Activated CD8-positive, alpha-beta memory T cell treated with anti-CD3 and anti-CD28 coated beads for 24 hours (primary cell): ENCODE measurements at regions not wholly inside any gene's neighbourhood (a gene's known extent, or its start where the extent isn't known, plus 50 kb on each side); places are given as distances from the start of the nearest gene placed in this dataset.

Experiments
- DNase-seq: peaks from one replicate; pipeline ENCODE4 v3.0.0-alpha.2; 2020

DNA sequence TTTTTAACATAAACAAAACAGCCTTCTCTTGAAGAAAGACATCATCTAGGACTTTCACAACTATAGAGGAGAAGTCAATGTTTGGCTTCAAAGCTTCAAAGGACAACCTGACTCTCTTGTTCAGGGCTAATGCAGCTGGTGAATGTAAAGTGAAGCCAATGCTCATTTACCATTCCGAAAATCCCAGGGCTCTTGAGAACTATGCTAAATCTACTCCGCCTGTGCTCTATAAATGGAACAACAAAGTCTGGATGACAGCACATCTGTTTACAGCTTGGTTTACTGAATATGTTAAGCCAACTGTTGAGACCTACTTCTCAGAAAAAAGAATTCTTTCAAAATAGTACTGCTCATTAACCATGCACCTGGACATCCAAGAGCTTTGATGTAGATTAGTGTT lies 259.8 kb upstream of the NR5A2 start:
- DNase-seq, result no peak

DNA sequence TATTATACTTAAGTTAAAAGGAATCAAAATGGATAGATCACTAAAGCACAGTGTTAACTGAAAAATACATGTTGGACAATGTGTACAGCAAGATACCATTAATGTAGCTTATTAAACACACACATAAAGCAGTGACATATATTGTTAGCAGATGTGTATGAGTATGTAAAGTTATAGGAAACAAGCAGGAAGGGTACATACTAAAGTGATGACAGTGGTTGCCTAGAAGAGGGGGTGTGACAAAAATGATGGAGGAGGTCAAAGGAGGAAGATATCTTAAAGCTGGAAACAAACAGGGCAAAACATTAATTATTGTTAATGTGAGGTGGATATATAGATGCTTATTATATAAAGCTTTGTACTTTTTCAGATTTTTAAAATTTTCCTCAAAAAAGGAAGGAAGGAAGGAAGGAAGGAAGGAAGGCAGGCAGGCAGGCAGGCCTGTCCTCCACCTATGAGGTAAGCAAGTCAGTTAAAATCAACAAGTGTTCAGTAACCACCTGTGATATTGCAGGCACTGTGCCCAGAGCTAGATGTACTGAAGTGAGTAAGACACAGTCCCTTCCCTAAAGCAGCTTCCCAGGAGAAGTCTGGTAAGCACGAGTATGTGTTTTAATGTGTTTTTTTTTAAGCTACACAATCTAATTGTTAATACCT lies 252.9 kb upstream of the NR5A2 start:
- no peak for DNase-seq

DNA sequence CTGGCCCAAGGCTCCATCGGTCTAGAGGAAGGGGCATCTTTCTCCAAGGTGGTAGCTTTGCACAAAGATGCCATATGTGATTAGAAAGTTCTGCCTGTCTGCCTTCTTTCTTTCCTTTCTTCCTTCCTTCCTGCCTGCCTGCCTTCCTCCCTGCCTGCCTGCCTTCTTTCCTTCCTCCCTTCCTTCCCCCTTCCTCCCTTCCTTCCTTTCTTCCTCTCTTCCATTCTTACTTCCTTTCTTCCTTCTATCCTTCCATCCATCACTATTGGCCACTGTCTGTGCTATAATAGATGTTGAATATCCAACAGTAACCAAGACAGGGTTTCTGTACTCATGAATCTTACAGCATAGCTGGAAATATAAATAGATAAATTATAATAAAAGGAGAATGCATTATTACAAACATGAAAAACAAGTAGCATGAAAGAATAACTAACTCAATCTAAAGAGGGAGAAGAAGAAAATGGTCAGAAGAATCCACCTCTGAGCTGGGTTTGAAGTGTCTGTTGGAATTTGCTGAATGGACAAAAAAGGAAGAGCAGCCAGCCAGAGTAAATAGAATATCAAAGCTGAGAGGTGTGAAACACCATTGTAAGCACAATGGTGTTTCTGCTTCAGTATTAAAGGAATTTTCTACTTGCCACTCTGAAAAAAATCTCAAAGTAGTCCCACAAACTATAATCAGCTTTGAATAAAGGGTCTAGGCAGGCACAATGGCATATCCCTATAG lies 250.6 kb upstream of the NR5A2 start:
- no peak for DNase-seq

DNA sequence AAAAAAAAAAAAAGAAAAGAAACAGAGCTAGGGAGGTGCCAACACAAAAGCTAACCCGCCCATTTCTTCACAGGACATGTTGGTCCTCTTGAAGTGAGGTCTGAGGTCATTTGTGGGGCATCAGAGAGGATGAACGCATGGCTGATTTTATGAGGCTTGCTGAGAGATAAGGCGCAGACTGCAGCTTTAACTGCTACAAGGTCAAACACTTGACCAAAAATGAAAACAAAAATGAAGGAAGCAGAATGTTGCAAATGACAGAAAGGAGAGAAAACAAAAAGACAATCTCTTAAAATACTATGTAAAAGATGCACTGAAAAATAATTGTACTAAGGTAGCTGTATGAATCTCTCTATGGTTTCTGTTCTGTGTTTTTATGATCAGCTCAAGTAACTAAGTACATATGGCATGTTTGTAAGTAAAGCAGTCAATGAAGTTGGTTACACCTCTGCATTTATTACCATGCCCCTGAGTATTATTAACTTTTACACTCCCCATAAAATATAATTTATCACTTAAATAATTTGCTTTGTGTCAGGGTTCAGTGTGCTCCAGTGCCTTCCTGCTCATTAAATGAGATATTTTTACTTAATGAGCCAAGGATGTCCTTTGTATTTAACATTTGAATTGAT lies 249.1 kb upstream of the NR5A2 start:
- no peak for DNase-seq

- no peak for DNase-seq
Measured at GRCh38 chr1:199780091-199780490, 247.4 kb upstream of the NR5A2 start.

DNA sequence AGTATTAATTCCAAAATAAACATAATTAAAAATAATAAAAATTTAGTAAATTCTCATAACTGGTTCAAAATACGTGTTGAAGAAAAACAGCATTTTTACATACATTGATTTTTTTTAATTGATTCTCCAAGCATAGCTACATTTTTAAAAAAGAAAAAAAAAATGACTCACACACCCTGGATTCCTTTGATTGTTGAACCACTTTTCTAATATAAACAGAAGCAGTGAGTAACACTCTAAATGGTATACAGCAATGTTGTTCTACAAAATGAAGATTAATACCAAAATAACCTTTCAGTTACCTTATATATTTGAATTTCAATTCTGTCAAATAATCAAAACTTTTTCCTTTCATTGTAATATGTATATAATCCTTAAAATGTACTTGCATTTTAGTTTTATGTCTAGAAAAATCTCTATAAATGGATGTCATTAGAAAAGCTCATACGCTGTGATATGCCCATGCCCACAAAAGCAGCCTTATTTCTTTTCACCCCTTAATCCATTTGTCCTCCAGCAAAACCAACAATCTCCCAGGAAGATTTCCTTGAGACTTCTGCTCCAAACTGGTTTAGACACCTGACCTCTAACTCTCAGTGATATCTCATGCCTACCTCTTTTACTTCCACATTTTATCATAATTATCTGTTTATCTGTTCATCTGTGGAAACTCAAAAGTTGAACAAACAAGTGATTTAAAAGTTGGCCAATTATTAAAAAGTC lies 246.4 kb upstream of the NR5A2 start:
- DNase-seq, result no peak

DNA sequence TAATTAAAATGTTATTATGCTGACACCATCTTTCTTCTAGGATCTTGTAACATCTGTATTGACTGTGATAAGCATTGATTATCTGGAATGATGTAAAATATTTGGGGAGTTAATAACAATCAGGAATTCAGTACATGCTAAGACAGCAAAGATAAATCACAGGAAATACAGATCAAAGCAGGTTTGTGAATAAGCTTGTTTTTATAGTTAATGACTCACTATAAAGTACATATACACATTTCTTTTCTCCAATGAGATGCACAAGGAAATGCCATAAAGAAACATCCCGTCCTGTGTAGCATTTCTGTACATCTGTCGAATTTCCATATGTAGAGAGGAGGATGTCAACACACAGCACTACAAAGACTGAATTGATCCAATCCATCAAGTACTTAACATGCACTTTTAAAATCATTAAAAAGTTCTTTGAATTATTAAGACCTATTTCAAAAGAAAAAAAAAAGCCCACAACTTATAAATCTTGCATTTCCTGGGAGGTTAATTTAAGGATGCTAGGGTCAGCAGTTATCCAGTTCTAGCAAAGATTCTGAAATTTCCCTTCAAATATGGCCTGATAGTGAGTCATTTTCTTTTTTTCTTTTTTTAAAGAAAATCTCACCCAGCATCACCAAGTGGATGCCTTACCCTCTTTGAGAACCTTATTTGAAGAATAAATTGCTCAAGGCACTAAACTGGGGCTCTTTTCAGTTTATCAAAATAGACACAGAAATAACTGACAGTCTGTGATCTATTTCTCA lies 243.2 kb upstream of the NR5A2 start:
- DNase-seq, result no peak

DNA sequence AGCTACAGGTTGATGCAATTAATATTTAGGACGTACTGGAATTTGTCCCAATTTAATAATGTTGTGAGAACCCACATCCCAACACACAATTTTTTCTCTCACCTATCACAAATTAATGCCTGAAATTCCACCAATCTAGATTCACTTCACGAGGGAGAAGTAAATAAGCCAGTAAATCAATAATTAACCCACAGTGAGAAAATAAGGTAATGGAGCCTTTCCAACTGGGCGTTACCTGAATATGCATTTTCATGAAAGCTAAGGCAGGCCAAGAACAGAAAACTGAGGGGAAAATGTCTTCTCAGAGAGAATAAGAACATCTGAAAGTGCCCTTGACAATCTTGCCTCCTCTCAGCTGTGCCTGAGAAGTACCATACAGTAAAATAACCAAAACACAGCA lies 240.8 kb upstream of the NR5A2 start:
- no peak for DNase-seq

DNA sequence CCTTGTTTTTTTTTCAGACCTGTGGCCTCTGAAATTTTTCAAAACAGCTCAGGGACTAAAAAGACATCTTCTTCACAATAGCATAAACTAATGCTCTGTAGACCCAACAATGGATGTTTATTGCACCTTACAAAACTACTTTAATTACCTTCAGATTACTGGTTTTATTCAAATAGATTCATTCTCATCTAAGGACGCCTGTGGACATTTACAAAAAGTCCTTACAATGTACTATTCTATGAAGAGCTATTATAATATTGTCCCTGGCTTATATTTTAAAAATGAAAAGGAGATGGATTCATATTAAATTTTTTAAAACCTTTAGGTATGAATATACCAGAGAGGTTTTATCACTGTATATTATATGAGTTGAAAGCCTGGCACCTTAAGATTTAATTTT lies 238.4 kb upstream of the NR5A2 start:
- DNase-seq, result no peak

DNA sequence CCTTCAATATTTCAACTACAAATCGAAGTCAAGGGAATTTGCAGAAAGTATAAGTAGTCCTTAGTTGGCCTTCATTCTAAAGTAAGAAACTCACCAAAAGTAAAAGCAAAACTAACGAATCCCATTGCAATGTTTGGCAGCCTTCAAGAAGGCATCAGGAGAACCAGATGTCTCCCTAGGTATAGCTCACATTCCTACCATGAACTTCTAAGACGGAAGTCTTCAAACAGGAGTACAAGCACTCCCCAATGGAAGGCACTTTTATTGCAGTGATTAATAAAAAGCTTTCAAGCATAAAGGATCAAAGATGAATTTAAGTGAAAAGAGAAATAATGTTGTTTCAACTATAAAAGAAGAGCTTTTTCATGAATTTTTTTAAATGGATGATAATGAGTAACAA lies 236.0 kb upstream of the NR5A2 start:
- no peak for DNase-seq

- DNase-seq, result no peak
Measured at GRCh38 chr1:199792874-199793273, 234.6 kb upstream of the NR5A2 start.

DNA sequence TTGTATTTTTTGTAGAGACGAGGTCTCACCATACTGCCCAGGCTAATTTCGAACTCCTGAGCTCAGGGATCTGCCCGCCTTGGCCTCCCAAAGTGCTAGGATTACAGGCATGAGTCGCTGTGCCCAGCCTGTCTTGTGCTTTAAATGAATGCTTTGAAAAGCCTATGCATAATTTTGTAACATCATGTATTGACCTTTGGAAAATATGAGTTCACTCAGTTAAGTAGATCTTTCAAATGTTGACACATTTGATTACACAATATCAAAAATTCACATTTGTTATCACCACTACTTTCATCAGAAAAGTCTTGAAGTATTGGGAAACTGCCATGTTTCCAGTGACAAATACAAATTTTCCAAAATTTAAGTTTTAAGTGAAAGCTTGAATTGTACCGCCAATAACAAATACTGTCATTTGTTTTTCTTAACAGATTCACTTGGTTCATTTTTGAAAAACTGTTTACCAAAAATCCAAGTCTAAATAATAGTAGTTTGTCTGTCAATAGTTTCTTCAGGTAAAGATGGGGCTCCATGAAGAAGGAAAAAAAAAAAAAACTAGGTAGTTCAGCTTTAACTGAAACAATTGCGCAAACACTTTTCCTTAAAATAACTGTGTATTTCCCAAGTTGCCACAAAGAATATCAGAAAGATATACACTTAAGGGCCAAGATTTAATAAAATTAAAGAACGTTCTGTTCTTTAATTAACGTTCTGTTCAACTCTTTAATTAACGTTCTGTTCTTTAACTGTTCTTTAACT lies 233.2 kb upstream of the NR5A2 start:
- DNase-seq, result no peak

- DNase-seq, result no peak
Measured at GRCh38 chr1:199799116-199799515, 228.4 kb upstream of the NR5A2 start.

DNA sequence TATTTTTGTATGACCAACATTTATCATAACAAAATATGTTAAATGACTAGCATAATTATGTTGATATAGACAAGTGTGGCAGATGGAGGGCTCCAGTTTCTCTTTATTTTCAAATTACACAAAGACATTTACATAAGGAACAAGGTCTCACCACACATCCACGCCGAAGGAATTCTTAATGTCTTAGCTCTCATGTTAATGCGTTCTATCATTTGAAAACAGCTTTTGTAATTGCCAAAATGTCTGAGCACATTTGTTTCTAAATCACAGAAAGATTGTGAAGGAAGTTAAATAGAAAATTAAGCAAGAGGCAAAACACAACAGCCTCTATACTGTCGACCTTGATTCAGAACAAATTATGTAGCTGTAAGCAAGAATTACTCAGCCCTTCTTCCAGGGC lies 223.0 kb upstream of the NR5A2 start:
- DNase-seq, result no peak

GRCh38 chr1:199808110-199808870 lies 219.2 kb upstream of the NR5A2 start:
- no peak for DNase-seq

GRCh38 chr1:199809311-199809710 lies 218.2 kb upstream of the NR5A2 start:
- DNase-seq, result no peak

- DNase-seq, result no peak
Measured at GRCh38 chr1:199811163-199811562, 216.3 kb upstream of the NR5A2 start.

DNA sequence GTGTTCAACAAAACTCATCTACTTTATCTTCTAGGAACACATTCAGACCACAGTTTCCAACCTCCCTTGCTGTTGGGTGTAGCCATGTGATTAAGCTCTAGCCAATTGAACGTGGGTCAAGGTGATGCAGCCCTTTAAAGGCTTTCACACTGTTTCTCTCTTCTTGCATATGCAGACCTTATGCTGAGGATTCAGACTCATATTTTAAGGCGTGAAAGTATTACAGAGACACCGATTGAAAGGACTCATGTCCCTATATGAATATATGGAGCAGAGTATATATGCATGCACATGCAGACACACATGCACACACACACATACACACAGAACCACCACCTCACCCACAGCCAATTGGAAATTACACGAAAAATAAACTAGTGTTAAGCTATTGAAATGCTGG lies 214.3 kb upstream of the NR5A2 start:
- no peak for DNase-seq

GRCh38 chr1:199815947-199816346 lies 211.6 kb upstream of the NR5A2 start:
- no peak for DNase-seq

DNA sequence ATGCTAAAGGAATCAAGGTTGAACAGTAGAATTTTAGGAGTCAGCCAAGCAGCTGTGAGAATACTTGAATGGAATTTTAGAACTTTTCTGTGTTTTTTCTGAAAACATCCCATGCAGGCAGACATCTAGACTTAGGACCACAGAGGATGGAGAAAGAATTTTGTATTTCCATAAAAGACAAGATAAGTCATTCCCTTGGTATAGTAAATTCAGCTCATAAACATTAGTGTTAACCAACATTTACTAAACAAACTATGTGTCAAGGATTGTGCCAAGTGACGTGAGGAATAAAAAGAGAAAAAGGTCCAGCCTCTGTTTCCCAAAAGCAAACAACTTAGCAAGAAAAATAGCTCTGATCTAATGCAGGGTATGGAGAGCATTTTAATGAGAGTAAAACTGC lies 210.2 kb upstream of the NR5A2 start:
- no peak for DNase-seq

DNA sequence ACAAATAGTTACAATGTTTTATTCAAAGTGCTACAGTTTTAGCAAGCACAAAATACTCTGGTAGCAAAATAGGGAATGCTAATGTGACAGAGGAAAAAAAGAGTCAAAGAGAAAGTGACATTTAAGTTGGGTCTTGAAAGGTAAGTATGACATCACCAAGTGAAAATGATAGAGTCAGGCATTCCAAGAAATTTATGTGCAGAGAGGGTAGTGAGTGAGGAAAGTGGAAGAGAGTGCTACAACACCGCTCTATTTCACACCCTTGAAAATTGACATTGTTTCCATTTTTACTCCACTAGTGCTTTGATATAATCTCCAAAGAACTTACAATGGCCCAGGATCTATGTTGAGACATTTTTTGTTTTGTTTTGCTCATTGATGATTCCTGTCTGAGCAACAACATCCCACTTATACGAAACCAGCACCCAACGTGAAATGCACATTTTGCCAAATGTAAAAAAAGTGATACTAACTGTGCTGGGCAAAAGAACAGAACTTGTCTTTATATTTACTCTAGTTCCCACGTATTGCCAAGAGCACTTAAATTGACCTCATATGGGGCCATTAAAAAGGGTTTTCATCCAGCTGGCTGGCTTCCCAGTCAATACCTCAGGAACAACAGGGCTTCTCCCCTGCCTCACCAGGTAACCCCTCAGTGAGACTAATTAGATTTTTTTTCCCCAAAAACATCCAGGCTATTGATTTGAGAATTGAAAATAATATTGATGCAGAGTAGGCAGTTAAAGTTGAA lies 206.3 kb upstream of the NR5A2 start:
- DNase-seq, result no peak
